Effector memory CD8-positive, alpha-beta T cell (primary cell): ENCODE measurements at regions not wholly inside any gene's neighbourhood (a gene's known extent, or its start where the extent isn't known, plus 50 kb on each side); places are given as distances from the start of the nearest gene placed in this dataset.
"Not testable (repeated sequence)": the region's sequence is repeated elsewhere in the genome, so short reads cannot be mapped to it uniquely, and the experiment has no call there.

ENCODE experiments used
- ATAC-seq: fragments of 150-1000 bp; cut with Tn5 transposase; replicated peaks from 2 replicates; pipeline ENCODE4 v1.10.0; 2021; ENCODE audit warnings: mild to moderate bottlenecking, moderate library complexity
- DNase-seq, 3 experiments: peaks; one replicate each; pipeline ENCODE4 v3.0.0; 2021
- H3K27ac Mint-ChIP-seq, 2 donors: one replicate each; pipeline ENCODE4 v1.8.0; 2022; ENCODE audit warnings: mild to moderate bottlenecking in 2 of 2, mixed read lengths in 2 of 2, moderate library complexity in 2 of 2
- H3K27me3 Mint-ChIP-seq, 2 donors: one replicate each; pipeline ENCODE4 v1.8.0; 2022; ENCODE audit warnings: mixed read lengths in 2 of 2
- H3K36me3 Mint-ChIP-seq: one replicate; pipeline ENCODE4 v1.8.0; 2022; ENCODE audit warnings: mild to moderate bottlenecking, moderate library complexity, mixed read lengths; ENCODE audit not compliant: insufficient read depth
- H3K4me1 Mint-ChIP-seq, 2 donors: one replicate each; pipeline ENCODE4 v1.8.0; 2022; ENCODE audit warnings: low read depth in 2 of 2, mixed read lengths in 2 of 2
- H3K4me3 Mint-ChIP-seq, 2 donors: one replicate each; pipeline ENCODE4 v1.8.0; 2022; ENCODE audit warnings: mild to moderate bottlenecking in 2 of 2, mixed read lengths in 2 of 2, moderate library complexity in 2 of 2
- H3K9me3 Mint-ChIP-seq, 2 donors: one replicate each; pipeline ENCODE4 v1.8.0; 2022; ENCODE audit warnings: mixed read lengths in 2 of 2

GRCh38 chr11:122197066-122197987 is 81.3 kb upstream of the BLID start:
- ATAC-seq = no peak
- H3K9me3 Mint-ChIP-seq = peaks cover under 1 to 2% of the 10 kb centered on the region in 2 donors
- peaks cover 12 to 18% of the 10 kb centered on the region in 2 donors for H3K27me3 Mint-ChIP-seq
- H3K4me3 Mint-ChIP-seq = no peak overlapping the region
- H3K4me1 Mint-ChIP-seq = no peaks in the 10 kb centered on the region
- DNase-seq = no peak
- no peaks in the 10 kb centered on the region for H3K36me3 Mint-ChIP-seq
- no peak overlapping the region for H3K27ac Mint-ChIP-seq

GRCh38 chr11:122195790-122196189 is 79.8 kb upstream of the BLID start:
- DNase-seq (no peak), ATAC-seq (no peak)
- H3K27me3 Mint-ChIP-seq = peaks cover 5 to 9% of the 10 kb centered on the region in 2 donors
- no peak overlapping the region for H3K4me3 Mint-ChIP-seq
- no peaks in the 10 kb centered on the region for H3K36me3 Mint-ChIP-seq
- H3K27ac Mint-ChIP-seq = no peak overlapping the region
- peaks cover 0 to 2% of the 10 kb centered on the region in 2 donors for H3K9me3 Mint-ChIP-seq
- no peaks in the 10 kb centered on the region for H3K4me1 Mint-ChIP-seq

- not testable (repeated sequence) for H3K36me3 Mint-ChIP-seq, H3K4me1 Mint-ChIP-seq, DNase-seq, H3K4me3 Mint-ChIP-seq, H3K27me3 Mint-ChIP-seq, H3K9me3 Mint-ChIP-seq, H3K27ac Mint-ChIP-seq, ATAC-seq
Observed at GRCh38 chr11:122193881-122194480, 78.0 kb upstream of the BLID start.

GRCh38 chr11:122193457-122193856 is 77.4 kb upstream of the BLID start:
- no peak overlapping the region for H3K27ac Mint-ChIP-seq
- no peaks in the 10 kb centered on the region for H3K36me3 Mint-ChIP-seq
- no peak overlapping the region for H3K4me3 Mint-ChIP-seq
- H3K27me3 Mint-ChIP-seq = peaks cover 5 to 9% of the 10 kb centered on the region in 2 donors
- peaks cover 0 to 2% of the 10 kb centered on the region in 2 donors for H3K9me3 Mint-ChIP-seq
- no peak for ATAC-seq
- DNase-seq = no peak
- H3K4me1 Mint-ChIP-seq = no peaks in the 10 kb centered on the region

GRCh38 chr11:122192634-122193255 is 76.7 kb upstream of the BLID start:
- H3K36me3 Mint-ChIP-seq = no peaks in the 10 kb centered on the region
- H3K27me3 Mint-ChIP-seq = peaks cover 5 to 7% of the 10 kb centered on the region in 2 donors
- DNase-seq (no peak), ATAC-seq (no peak)
- peaks cover 0 to 2% of the 10 kb centered on the region in 2 donors for H3K9me3 Mint-ChIP-seq
- H3K4me1 Mint-ChIP-seq = no peaks in the 10 kb centered on the region
- no peak overlapping the region for H3K27ac Mint-ChIP-seq
- no peak overlapping the region for H3K4me3 Mint-ChIP-seq

- H3K27ac Mint-ChIP-seq = no peak overlapping the region
- ATAC-seq (no peak), DNase-seq (no peak)
- no peak overlapping the region for H3K4me3 Mint-ChIP-seq
- H3K36me3 Mint-ChIP-seq = no peaks in the 10 kb centered on the region
- no peaks in the 10 kb centered on the region for H3K9me3 Mint-ChIP-seq
- H3K4me1 Mint-ChIP-seq = no peaks in the 10 kb centered on the region
- H3K27me3 Mint-ChIP-seq = no peaks in the 10 kb centered on the region
Observed at GRCh38 chr11:122190768-122191167, 74.8 kb upstream of the BLID start.

- Mint-ChIP-seq H3K36me3 (no peaks in the 10 kb centered on the region), H3K9me3 (no peaks in the 10 kb centered on the region), H3K27ac (no peak overlapping the region), H3K4me3 (no peak overlapping the region), H3K4me1 (no peaks in the 10 kb centered on the region), H3K27me3 (no peaks in the 10 kb centered on the region)
- ATAC-seq = no peak
- no peak for DNase-seq
Observed at GRCh38 chr11:122189229-122189628, 73.2 kb upstream of the BLID start.

GRCh38 chr11:122187373-122188165 is 71.6 kb upstream of the BLID start:
- no peak for ATAC-seq
- H3K4me1 Mint-ChIP-seq = no peaks in the 10 kb centered on the region

GRCh38 chr11:122186439-122187080 is 70.5 kb upstream of the BLID start:
- H3K27ac Mint-ChIP-seq = no peak overlapping the region
- no peaks in the 10 kb centered on the region for H3K9me3 Mint-ChIP-seq
- no peak for ATAC-seq
- H3K4me3 Mint-ChIP-seq = no peak overlapping the region
- no peaks in the 10 kb centered on the region for H3K36me3 Mint-ChIP-seq
- H3K27me3 Mint-ChIP-seq = no peaks in the 10 kb centered on the region
- H3K4me1 Mint-ChIP-seq = no peaks in the 10 kb centered on the region
- no peak for DNase-seq

More at GRCh38 chr11:122187373-122188165, 71.6 kb upstream of the BLID start:
- no peak overlapping the region for H3K27ac Mint-ChIP-seq
- H3K4me3 Mint-ChIP-seq = no peak overlapping the region
- H3K36me3 Mint-ChIP-seq = no peaks in the 10 kb centered on the region
- no peak for DNase-seq
- H3K9me3 Mint-ChIP-seq = no peaks in the 10 kb centered on the region
- H3K27me3 Mint-ChIP-seq = no peaks in the 10 kb centered on the region

- Mint-ChIP-seq H3K9me3 (no peaks in the 10 kb centered on the region), H3K36me3 (no peaks in the 10 kb centered on the region), H3K27ac (no peak overlapping the region), H3K4me3 (no peak overlapping the region), H3K4me1 (no peaks in the 10 kb centered on the region), H3K27me3 (no peaks in the 10 kb centered on the region)
- ATAC-seq (no peak), DNase-seq (no peak)
Observed at GRCh38 chr11:122183933-122184332, 67.9 kb upstream of the BLID start.

- DNase-seq (no peak), ATAC-seq (no peak)
- H3K27me3 Mint-ChIP-seq = no peaks in the 10 kb centered on the region
- no peak overlapping the region for H3K27ac Mint-ChIP-seq
- no peaks in the 10 kb centered on the region for H3K9me3 Mint-ChIP-seq
- H3K4me3 Mint-ChIP-seq = no peak overlapping the region
- H3K36me3 Mint-ChIP-seq = no peaks in the 10 kb centered on the region
- H3K4me1 Mint-ChIP-seq = no peaks in the 10 kb centered on the region
Observed at GRCh38 chr11:122181893-122182292, 65.9 kb upstream of the BLID start.

- no peaks in the 10 kb centered on the region for H3K4me1 Mint-ChIP-seq
- H3K9me3 Mint-ChIP-seq = no peaks in the 10 kb centered on the region
- no peak overlapping the region for H3K4me3 Mint-ChIP-seq
- ATAC-seq (no peak), DNase-seq (no peak)
- no peaks in the 10 kb centered on the region for H3K27me3 Mint-ChIP-seq
- H3K27ac Mint-ChIP-seq = no peak overlapping the region
- H3K36me3 Mint-ChIP-seq = no peaks in the 10 kb centered on the region
Observed at GRCh38 chr11:122181372-122181771, 65.4 kb upstream of the BLID start.
